ENCODE measurements at regions not wholly inside any gene's neighbourhood (a gene's known extent, or its start where the extent isn't known, plus 50 kb on each side); places are given as distances from the start of the nearest gene placed in this dataset.

- CTCF ChIA-PET = no interaction called here
Observed at GRCh38 chr3:66165660-66166059, 55.1 kb upstream of the SLC25A26 start.

DNA sequence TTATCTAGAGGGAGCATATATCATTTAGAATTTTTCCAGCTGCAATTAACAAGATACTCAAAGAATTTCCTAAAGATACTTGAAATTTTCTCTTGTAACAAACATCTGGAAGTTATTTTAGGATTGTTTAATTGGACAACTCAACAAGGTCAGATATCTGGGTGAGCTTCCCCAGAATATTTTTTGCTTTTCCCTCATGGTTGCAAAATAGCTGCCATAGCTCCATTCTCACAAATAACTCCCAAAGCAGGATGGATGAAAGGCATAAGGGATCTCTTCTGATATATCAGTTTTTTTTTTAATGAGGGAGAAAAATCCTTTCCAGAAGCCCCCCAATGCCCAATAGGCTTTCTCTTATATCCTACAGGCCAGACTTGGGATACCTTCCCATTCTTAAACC, 56.6 kb upstream of the SLC25A26 start:
- ChIA-PET CTCF (no interaction called here), POLR2A (no interaction called here)

More at GRCh38 chr3:66165660-66166059, 55.1 kb upstream of the SLC25A26 start:
- POLR2A ChIA-PET = no interaction called here

DNA sequence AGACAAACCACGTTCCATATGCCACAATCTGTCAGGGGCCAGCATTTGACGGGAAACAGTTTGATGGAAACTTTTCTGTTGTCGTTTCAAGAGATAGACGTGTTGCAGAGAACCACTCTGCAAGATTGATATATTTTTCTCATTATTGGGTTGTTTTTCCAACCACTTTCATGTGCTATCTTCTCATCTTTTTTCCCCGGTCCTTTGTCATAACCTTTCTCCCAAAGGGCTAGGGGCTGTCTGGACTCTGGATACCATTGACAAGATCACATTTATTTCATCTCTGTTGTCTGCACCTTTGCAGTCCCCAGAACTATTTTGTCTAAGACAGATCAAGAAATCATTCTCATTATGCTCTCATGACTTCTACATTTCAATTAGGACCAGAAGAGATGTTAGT, 57.6 kb upstream of the SLC25A26 start:
- ChIA-PET CTCF (no interaction called here), POLR2A (no interaction called here)

- POLR2A ChIA-PET = no interaction called here
- CTCF ChIA-PET = no interaction called here
Observed at GRCh38 chr3:66162766-66163165, 58.0 kb upstream of the SLC25A26 start.

- CTCF ChIA-PET = no interaction called here
- POLR2A ChIA-PET = no interaction called here
Observed at GRCh38 chr3:66158933-66159683, 61.7 kb upstream of the SLC25A26 start.

- CTCF ChIA-PET = no interaction called here
- POLR2A ChIA-PET = no interaction called here
Observed at GRCh38 chr3:66154444-66154861, 66.3 kb upstream of the SLC25A26 start.

DNA sequence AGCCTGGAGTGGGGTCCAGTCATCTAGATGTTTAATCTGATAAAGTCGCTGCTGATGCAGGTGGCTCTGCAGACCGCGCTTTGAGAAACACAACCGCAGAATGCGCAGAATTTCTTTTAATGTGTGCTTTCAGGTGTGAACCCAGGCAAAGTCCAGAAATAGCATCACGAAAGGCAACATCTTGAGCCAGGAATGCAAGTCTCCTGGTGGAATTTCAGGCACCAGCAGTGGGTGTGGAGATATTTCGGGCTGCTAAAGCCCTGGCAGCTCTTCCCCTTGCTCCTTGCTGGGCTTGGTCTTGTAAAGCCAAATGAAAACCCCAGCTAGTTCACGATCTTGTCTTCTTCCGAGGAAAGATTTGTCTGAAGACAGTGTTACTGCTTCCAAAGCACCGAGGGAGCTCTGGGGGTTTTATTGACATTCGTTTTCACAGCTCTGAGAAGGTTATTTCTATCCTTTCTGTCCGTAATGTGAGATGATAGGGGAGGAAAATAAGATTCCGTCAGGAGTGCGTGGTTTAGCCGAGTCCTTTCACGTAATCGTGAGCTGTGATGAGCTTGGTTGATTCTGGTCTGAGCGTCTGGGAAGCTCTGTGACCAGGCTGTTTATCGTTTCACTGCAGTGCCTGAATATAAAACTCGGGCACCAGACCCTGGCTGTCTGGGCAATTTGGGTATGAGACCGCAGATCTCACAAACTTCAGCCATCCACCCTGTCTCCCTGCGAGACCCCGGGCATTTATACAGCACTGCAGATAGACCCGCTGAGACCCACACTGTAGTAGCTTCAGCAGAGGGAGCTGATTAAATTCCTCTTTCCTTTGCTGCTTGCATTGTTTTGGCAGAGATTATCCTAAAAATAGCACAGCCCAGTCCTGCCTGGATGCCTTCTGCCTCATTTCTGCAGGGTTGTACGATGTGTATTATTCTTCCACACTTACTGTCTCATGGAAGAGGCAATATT, 67.0 kb upstream of the SLC25A26 start:
- POLR2A ChIA-PET = no interaction called here
- CTCF ChIA-PET = no interaction called here

DNA sequence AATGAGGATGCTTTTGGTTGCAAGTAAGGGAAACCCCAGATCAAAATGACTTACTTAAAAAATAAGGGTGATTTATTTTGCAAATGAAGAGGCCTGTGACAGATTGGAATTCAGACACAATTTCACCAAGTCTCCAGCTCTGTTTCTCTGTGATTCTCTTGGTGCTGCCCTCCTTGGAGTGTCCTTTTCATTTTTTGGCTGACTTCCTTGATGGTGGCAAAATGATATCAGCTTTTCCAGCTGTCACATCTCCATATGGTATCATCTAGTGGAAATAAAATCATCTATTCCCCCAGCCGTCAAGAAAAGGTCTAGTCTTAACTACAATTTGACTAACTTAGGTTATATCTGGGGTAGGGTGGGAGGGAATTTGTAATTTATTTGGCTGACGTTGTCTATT, 68.5 kb upstream of the SLC25A26 start:
- CTCF ChIA-PET = no interaction called here
- POLR2A ChIA-PET = no interaction called here

GRCh38 chr3:66150977-66151376, 69.8 kb upstream of the SLC25A26 start:
- ChIA-PET CTCF (no interaction called here), POLR2A (interaction anchor here (0.6 kb wide), 1 partner anchor 69 kb away, joined by 4 read pairs; no protein-coding TSS in a partner anchor)

GRCh38 chr3:66149269-66149668, 71.5 kb upstream of the SLC25A26 start:
- CTCF ChIA-PET = no interaction called here
- POLR2A ChIA-PET = no interaction called here

DNA sequence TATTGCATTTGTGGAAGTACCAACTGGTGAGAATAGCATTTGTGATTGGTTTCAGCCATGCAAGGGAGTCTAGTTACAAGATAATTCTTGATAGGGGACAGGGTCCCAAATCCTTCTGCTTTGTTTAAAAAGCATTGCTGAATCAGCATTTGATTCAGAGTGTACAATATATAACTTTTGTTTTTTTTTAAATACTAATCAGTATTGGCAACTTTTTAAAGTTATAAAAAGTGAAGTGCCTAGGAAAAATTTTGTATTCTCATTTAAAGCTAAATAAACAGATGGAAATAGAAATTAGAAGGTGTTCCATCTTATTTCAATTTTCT, 75.4 kb upstream of the SLC25A26 start:
- ChIA-PET POLR2A (no interaction called here), CTCF (interaction anchor here (0.7 kb wide), 1 partner anchor 32 kb away, joined by 3 read pairs; no protein-coding TSS in a partner anchor)

DNA sequence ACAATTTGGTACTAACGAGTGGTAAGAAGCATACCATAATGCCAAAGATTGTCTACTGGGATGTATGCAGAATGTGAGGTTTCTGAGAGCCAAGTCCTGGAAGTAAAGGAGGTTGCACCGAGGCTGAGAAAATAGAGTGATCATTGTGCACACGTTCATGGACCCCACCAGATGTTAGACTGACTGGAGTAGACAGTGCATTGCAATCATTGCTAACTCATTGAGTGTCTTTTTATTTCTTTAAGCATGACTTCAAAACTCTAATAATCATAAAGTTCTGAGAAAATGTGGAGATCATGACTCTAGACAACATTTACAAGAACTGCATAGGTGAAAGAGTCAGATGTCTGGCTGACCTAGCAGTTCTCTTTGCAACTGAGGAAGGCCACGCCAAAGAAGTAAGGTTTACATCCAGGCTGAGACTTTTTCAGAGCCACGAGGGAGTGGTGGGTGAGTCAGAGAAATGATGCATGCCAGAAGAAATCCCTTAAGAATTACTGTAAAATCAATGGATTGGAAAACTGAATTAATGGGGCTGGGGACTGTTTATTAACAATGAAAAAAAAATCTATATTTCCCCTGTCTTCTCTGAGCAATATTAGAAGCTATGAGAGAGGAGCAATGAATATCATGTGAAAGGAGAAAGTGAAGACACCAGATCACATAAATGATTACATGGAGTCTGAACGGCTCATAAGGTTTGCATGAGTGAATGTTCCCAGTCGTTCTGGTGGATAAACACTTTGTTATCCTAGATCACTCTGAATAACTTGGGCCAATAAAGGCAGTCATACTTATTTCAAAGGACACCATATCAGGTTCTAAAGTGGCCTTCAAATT, 76.0 kb upstream of the SLC25A26 start:
- POLR2A ChIA-PET = no interaction called here
- CTCF ChIA-PET = no interaction called here

- CTCF ChIA-PET = interaction anchor here (0.6 kb wide), 1 partner anchor 30 kb away, joined by 3 read pairs; no protein-coding TSS in a partner anchor
- POLR2A ChIA-PET = no interaction called here
Observed at GRCh38 chr3:66142079-66142478, 78.7 kb upstream of the SLC25A26 start.

- CTCF ChIA-PET = no interaction called here
Observed at GRCh38 chr3:66140743-66141372, 79.9 kb upstream of the SLC25A26 start.

GRCh38 chr3:66140106-66140505, 80.7 kb upstream of the SLC25A26 start:
- CTCF ChIA-PET = no interaction called here
- POLR2A ChIA-PET = no interaction called here

More at GRCh38 chr3:66140743-66141372, 79.9 kb upstream of the SLC25A26 start:
- POLR2A ChIA-PET = no interaction called here

GRCh38 chr3:66139415-66139814, 81.4 kb upstream of the SLC25A26 start:
- ChIA-PET CTCF (no interaction called here), POLR2A (no interaction called here)

GRCh38 chr3:66138336-66139313, 82.2 kb upstream of the SLC25A26 start:
- CTCF ChIA-PET = no interaction called here
- POLR2A ChIA-PET = no interaction called here

- POLR2A ChIA-PET = no interaction called here
Observed at GRCh38 chr3:66136597-66136996, 84.2 kb upstream of the SLC25A26 start.

More at GRCh38 chr3:66136597-66136996, 84.2 kb upstream of the SLC25A26 start:
- CTCF ChIA-PET = no interaction called here
